ENCODE measurements at regions not wholly inside any gene's neighbourhood (a gene's known extent, or its start where the extent isn't known, plus 50 kb on each side); places are given as distances from the start of the nearest gene placed in this dataset.

GRCh38 chr13:110812869-110813645 is 99.6 kb downstream of the ING1 start:
- DNase-seq (ENCODE audit: low read depth): no peak
- H3K4me3 ChIP-seq (ENCODE audit: low read depth, low read length): peak overlapping the region; percentile 30
- in situ Hi-C loops (cut with HindIII; ENCODE audit: low sequenced_read_pairs): loop anchor here (5.0 to 25.0 kb wide), 2 partner anchors 54 to 201 kb away; partner anchors contain the start of gene NAXD
- TF ChIP-seq, protein P1, sequence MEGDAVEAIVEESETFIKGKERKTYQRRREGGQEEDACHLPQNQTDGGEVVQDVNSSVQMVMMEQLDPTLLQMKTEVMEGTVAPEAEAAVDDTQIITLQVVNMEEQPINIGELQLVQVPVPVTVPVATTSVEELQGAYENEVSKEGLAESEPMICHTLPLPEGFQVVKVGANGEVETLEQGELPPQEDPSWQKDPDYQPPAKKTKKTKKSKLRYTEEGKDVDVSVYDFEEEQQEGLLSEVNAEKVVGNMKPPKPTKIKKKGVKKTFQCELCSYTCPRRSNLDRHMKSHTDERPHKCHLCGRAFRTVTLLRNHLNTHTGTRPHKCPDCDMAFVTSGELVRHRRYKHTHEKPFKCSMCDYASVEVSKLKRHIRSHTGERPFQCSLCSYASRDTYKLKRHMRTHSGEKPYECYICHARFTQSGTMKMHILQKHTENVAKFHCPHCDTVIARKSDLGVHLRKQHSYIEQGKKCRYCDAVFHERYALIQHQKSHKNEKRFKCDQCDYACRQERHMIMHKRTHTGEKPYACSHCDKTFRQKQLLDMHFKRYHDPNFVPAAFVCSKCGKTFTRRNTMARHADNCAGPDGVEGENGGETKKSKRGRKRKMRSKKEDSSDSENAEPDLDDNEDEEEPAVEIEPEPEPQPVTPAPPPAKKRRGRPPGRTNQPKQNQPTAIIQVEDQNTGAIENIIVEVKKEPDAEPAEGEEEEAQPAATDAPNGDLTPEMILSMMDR (IDR thresholded peaks at IDR 0.05; ENCODE audit: low read depth, low read length, missing control alignments): no peak

- in situ Hi-C loops (cut with HindIII; ENCODE audit: low sequenced_read_pairs): loop anchor here (5.0 to 25.0 kb wide), 2 partner anchors 53 to 202 kb away; partner anchors contain the start of gene NAXD
- DNase-seq (ENCODE audit: low read depth): no peak
- H3K4me3 ChIP-seq (ENCODE audit: low read depth, low read length): no peak overlapping the region
- TF ChIP-seq, protein P1 (IDR thresholded peaks at IDR 0.05; ENCODE audit: low read depth, low read length, missing control alignments): no peak
Measured at GRCh38 chr13:110813646-110814624, 100.4 kb downstream of the ING1 start.

- TF ChIP-seq, protein P1 (IDR thresholded peaks at IDR 0.05; ENCODE audit: low read depth, low read length, missing control alignments): no peak
- no peak overlapping the region for H3K4me3 ChIP-seq (ENCODE audit: low read depth, low read length)
- DNase-seq (ENCODE audit: low read depth): no peak
- in situ Hi-C loops (cut with HindIII; ENCODE audit: low sequenced_read_pairs): loop anchor here (25.0 kb wide), 1 partner anchor 203 kb away; the partner anchor contains the start of gene NAXD
Measured at GRCh38 chr13:110815471-110816204, 99.2 kb downstream of the ANKRD10 start.

DNA sequence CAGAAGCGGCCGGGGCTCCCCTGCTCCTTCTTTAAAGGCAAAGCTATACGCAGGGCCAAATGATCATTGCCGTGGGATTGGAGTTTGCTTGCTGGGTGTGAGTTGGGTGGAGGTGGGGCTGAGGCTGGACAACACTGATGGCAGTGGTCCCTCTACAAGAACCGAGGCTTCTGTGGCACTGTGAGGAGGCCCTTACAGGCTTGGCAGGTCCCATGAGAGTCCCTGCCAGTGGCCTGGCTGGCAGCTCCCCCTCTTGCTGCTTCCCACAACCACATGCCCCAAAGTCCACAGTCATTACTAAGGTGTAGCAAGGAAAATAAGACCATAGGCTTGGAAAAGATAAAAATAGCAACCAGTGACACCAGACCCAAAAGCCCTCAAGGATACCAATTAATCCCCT is 98.4 kb downstream of the ANKRD10 start:
- no peak overlapping the region for H3K4me3 ChIP-seq (ENCODE audit: low read depth, low read length)
- in situ Hi-C loops (cut with HindIII; ENCODE audit: low sequenced_read_pairs): loop anchor here (25.0 kb wide), 1 partner anchor 204 kb away; the partner anchor contains the start of gene NAXD
- TF ChIP-seq, protein P1 (IDR thresholded peaks at IDR 0.05; ENCODE audit: low read depth, low read length, missing control alignments): no peak
- DNase-seq (ENCODE audit: low read depth): no peak

DNA sequence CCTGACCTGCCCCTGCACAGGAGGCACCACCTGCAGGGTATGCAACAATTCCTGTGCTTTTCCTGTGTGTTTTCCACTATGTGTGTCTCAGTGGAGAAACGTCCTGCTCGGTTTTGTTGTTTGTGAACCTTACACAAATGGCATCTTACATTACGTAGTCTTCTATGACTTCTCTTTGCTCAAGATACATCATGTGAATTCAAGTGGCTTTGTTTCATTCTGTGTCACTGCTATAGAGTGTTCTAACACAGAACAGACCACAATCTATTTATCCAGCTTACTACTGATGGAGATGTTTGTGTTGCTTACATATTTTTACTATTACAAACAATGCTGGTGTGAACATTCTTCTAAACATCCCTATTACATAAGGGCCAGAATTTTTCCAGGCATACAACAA is 97.7 kb downstream of the ANKRD10 start:
- no peak for DNase-seq (ENCODE audit: low read depth)
- TF ChIP-seq, protein P1 (IDR thresholded peaks at IDR 0.05; ENCODE audit: low read depth, low read length, missing control alignments): no peak
- H3K4me3 ChIP-seq (ENCODE audit: low read depth, low read length): no peak overlapping the region
- in situ Hi-C loops (cut with HindIII; ENCODE audit: low sequenced_read_pairs): loop anchor here (25.0 kb wide), 1 partner anchor 205 kb away; the partner anchor contains the start of gene NAXD
